GM18951 (cell line): ENCODE measurements at regions not wholly inside any gene's neighbourhood (a gene's known extent, or its start where the extent isn't known, plus 50 kb on each side); places are given as distances from the start of the nearest gene placed in this dataset.

Source experiments
- POLR2A ChIP-seq: IDR thresholded peaks from 4 replicates; pipeline ENCODE4 v1.6.1; 2011; ENCODE audit warnings: mild to moderate bottlenecking; ENCODE audit not compliant: insufficient read length, insufficient read depth; ENCODE audit errors: extremely low read depth
- in situ Hi-C: fragments of 300-500 bp; cut with MboI; formaldehyde crosslinking; loops from one replicate; pipeline ENCODE4 v1.12.0; 2022; ENCODE audit warnings: low sequenced_read_pairs, mixed read lengths, inconsistent platforms; ENCODE audit not compliant: unreplicated experiment

- in situ Hi-C loops, result no loop called here
- TF ChIP-seq POLR2A, result no peak
Measured at GRCh38 chr11:80388130-80388529, 947.3 kb upstream of the TENM4 start.

GRCh38 chr11:80383655-80384054 is 942.8 kb upstream of the TENM4 start:
- in situ Hi-C loops, result no loop called here
- no peak for TF ChIP-seq POLR2A

- TF ChIP-seq POLR2A, result no peak
- in situ Hi-C loops, result no loop called here
Measured at GRCh38 chr11:80379620-80380278, 938.9 kb upstream of the TENM4 start.

GRCh38 chr11:80371931-80372330 is 931.1 kb upstream of the TENM4 start:
- in situ Hi-C loops, result no loop called here
- no peak for TF ChIP-seq POLR2A

GRCh38 chr11:80365980-80366379 is 925.1 kb upstream of the TENM4 start:
- in situ Hi-C loops, result no loop called here
- TF ChIP-seq POLR2A, result no peak

- no peak for TF ChIP-seq POLR2A
- in situ Hi-C loops, result no loop called here
Measured at GRCh38 chr11:80365076-80365725, 924.4 kb upstream of the TENM4 start.

- no peak for TF ChIP-seq POLR2A
- in situ Hi-C loops, result no loop called here
Measured at GRCh38 chr11:80362563-80363340, 921.9 kb upstream of the TENM4 start.

GRCh38 chr11:80355251-80355650 is 914.4 kb upstream of the TENM4 start:
- in situ Hi-C loops, result no loop called here
- no peak for TF ChIP-seq POLR2A

- in situ Hi-C loops, result no loop called here
- TF ChIP-seq POLR2A, result no peak
Measured at GRCh38 chr11:80350541-80350940, 909.7 kb upstream of the TENM4 start.

GRCh38 chr11:80349997-80350396 is 909.2 kb upstream of the TENM4 start:
- in situ Hi-C loops, result no loop called here
- no peak for TF ChIP-seq POLR2A

- in situ Hi-C loops, result no loop called here
- TF ChIP-seq POLR2A, result no peak
Measured at GRCh38 chr11:80346353-80347059, 905.7 kb upstream of the TENM4 start.

GRCh38 chr11:80343436-80343835 is 902.6 kb upstream of the TENM4 start:
- in situ Hi-C loops, result no loop called here
- no peak for TF ChIP-seq POLR2A

- in situ Hi-C loops, result no loop called here
- TF ChIP-seq POLR2A, result no peak
Measured at GRCh38 chr11:80338231-80338630, 897.4 kb upstream of the TENM4 start.
